Fibroblast of mammary gland (primary cell): ENCODE measurements at regions not wholly inside any gene's neighbourhood (a gene's known extent, or its start where the extent isn't known, plus 50 kb on each side); places are given as distances from the start of the nearest gene placed in this dataset.

ENCODE experiments used
- DNase-seq: peaks from one replicate; pipeline ENCODE4 v3.0.0-alpha.2; 2010; ENCODE audit warnings: low read depth
- H3K4me3 ChIP-seq: 2 replicates; pipeline ENCODE4 v1.5.1; 2011; ENCODE audit warnings: low read depth, mild to moderate bottlenecking, low read length, moderate library complexity; ENCODE audit not compliant: control insufficient read depth
- CTCF ChIP-seq: conservative IDR thresholded peaks from 2 replicates; pipeline ENCODE4 v1.5.1; 2011; ENCODE audit warnings: low read depth, low read length, inconsistent platforms; ENCODE audit not compliant: control insufficient read depth, insufficient read depth

DNA sequence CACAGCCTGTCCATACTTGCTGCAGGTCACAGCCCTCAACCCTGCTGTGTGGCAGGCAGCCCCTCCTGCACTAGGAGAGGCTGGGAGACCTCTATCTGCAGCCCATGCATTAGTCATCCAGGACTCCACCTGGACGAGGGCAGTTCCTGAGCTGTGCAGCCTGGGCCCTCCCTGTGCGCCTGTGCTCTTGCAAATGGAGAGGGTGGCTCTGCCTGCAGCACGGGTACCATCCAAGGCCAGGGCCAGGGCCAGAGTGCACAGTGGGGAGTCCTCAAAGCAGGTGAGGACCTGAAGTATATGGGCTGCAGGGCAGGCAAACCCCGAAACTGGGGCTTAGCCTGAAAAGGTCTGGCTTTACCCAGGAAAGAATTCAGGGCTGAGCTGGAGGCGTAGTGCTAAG, 89.8 kb upstream of the PHACTR3 start:
- no peak for TF ChIP-seq CTCF
- no peak overlapping the region for H3K4me3 ChIP-seq
- DNase-seq, result no peak

GRCh38 chr20:59515013-59515905, 89.1 kb upstream of the PHACTR3 start:
- DNase-seq, result peak; percentile 52

DNA sequence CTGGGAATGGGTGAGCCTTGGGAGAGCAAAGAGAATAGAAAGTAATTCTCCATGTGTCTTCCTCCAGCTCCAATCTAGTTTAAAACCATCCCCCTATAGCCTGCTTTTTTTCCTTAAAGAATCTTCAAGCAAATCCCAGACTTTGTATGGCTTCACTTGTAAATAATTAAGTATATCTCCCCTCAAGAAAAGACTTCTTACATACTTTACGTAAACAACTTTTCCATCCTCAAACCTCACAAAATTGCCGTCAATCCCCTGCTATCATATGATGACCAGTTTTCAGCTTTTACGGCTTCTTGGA, 88.5 kb upstream of the PHACTR3 start:
- no peak overlapping the region for H3K4me3 ChIP-seq

More at GRCh38 chr20:59515013-59515905, 89.1 kb upstream of the PHACTR3 start:
- peak; percentile 76 for TF ChIP-seq CTCF
- H3K4me3 ChIP-seq, result no peak overlapping the region

GRCh38 chr20:59518881-59519706, 85.2 kb upstream of the PHACTR3 start:
- no peak overlapping the region for H3K4me3 ChIP-seq
- DNase-seq, result peak; percentile 55
- peak; percentile 86 for TF ChIP-seq CTCF

More for the DNA sequence above, 88.5 kb upstream of the PHACTR3 start:
- DNase-seq, result no peak
- no peak for TF ChIP-seq CTCF

- DNase-seq, result no peak
- TF ChIP-seq CTCF, result no peak
- H3K4me3 ChIP-seq, result no peak overlapping the region
These were observed 84.7 kb upstream of the PHACTR3 start for GRCh38 chr20:59519707-59520014.

DNA sequence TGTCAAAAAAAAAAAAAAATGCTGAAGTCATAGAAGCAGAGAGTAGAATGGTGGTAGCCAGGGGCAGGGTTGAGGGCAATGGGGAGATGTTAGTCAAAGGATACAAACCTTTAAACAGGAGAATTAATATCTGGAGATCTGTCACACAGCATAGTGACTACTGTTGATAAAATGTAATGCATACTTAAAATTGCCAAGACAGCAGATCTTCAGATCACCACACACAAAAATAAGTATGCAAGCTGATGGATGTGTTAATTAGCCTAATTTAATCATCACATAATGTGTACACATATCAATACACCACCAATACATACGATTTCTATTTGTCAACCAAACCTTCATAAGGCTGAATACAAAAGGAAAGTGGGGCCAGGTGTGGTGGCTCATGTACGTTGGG, 83.5 kb upstream of the PHACTR3 start:
- no peak for TF ChIP-seq CTCF
- no peak overlapping the region for H3K4me3 ChIP-seq
- DNase-seq, result no peak
